Activated naive CD4-positive, alpha-beta T cell treated with anti-CD3 and anti-CD28 coated beads for 36 hours (primary cell): ENCODE measurements at regions not wholly inside any gene's neighbourhood (a gene's known extent, or its start where the extent isn't known, plus 50 kb on each side); places are given as distances from the start of the nearest gene placed in this dataset.
"Not testable (repeated sequence)": the region's sequence is repeated elsewhere in the genome, so short reads cannot be mapped to it uniquely, and the experiment has no call there.

Source experiments
- CTCF ChIA-PET: fragments of 350-600 bp; sonication (Branson Sonifier 250); formaldehyde crosslinking; loops from one replicate; lab custom pipeline; 2021; ENCODE audit warnings: antibody characterized with exemption; lab: Charles Lee
- DNase-seq: peaks from one replicate; pipeline ENCODE4 v3.0.0-alpha.2; 2020
- H3K27ac Mint-ChIP-seq: one replicate; pipeline ENCODE4 v1.8.0; 2021; ENCODE audit warnings: mild to moderate bottlenecking, mixed read lengths
- H3K27me3 Mint-ChIP-seq: one replicate; pipeline ENCODE4 v1.8.0; 2021; ENCODE audit warnings: low read depth, mixed read lengths
- H3K36me3 Mint-ChIP-seq: one replicate; pipeline ENCODE4 v1.8.0; 2021; ENCODE audit warnings: low read depth, mixed read lengths
- H3K4me1 Mint-ChIP-seq: one replicate; pipeline ENCODE4 v1.8.0; 2021; ENCODE audit warnings: low read depth, mixed read lengths
- H3K4me3 Mint-ChIP-seq: one replicate; pipeline ENCODE4 v1.8.0; 2021; ENCODE audit warnings: mild to moderate bottlenecking, moderate library complexity, mixed read lengths
- H3K9me3 Mint-ChIP-seq: one replicate; pipeline ENCODE4 v1.8.0; 2021; ENCODE audit warnings: mixed read lengths
- intact Hi-C: fragments of 100-400 bp; cut with micrococcal nuclease; formaldehyde crosslinking; loops from one replicate; pipeline ENCODE4 v1.15.1; 2023

GRCh38 chr4:52511825-52512224 is 147.3 kb downstream of the USP46 start:
- Mint-ChIP-seq H3K4me1 (no peaks in the 10 kb centered on the region), H3K4me3 (no peak overlapping the region), H3K36me3 (no peaks in the 10 kb centered on the region), H3K27me3 (peaks cover 20% of the 10 kb centered on the region), H3K9me3 (peaks cover 7% of the 10 kb centered on the region), H3K27ac (no peak overlapping the region)
- CTCF ChIA-PET = no interaction called here
- intact Hi-C loops = no loop called here
- no peak for DNase-seq

DNA sequence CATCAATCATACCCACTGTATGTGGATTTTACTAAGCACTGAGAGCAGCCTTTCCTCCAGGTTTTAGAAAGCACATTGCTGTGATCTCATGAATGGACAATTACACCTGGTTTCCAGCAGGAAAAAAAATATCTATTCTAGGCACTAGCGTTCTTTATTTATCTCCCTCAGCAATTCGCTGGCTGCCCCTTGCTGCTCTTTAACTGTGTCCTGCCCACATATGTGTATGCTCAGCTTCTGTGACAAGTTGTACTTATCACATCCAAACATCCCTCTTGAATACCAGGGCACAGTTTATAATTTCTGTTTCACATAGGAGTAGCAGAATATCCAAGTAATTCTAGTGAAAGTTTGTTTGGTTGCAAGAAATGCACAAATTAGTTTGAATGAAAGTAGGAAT is 146.8 kb downstream of the USP46 start:
- intact Hi-C loops = no loop called here
- Mint-ChIP-seq H3K27ac (no peak overlapping the region), H3K9me3 (peaks cover 7% of the 10 kb centered on the region), H3K36me3 (no peaks in the 10 kb centered on the region), H3K27me3 (peaks cover 16% of the 10 kb centered on the region), H3K4me1 (no peaks in the 10 kb centered on the region), H3K4me3 (no peak overlapping the region)
- CTCF ChIA-PET = no interaction called here
- DNase-seq = no peak

GRCh38 chr4:52522093-52522492 is 137.0 kb downstream of the USP46 start:
- H3K36me3 Mint-ChIP-seq, H3K9me3 Mint-ChIP-seq, DNase-seq, CTCF ChIA-PET, intact Hi-C loops, H3K27ac Mint-ChIP-seq, H3K4me3 Mint-ChIP-seq, H3K4me1 Mint-ChIP-seq: not testable (repeated sequence)
- H3K27me3 Mint-ChIP-seq = peaks cover 20% of the 10 kb centered on the region

DNA sequence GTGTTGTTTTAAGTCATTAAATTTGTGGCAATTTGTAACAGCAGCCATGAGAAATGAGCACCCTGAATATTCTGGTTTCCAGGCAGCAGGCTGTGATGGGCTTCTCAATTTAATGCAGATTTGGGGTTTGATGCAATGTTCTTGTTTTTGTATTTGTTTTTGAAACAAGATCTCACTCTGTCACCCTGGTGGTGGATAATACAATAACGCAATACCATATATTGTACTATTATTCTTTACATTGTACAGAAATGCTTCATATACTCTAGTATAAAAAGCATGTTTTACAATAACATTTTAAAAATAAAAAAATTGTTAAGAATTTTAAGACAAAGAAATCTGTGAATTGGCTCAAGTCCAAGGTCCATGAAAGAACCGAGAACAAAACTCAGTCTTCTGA is 129.1 kb downstream of the USP46 start:
- Mint-ChIP-seq H3K9me3 (peaks cover 6% of the 10 kb centered on the region), H3K36me3 (no peaks in the 10 kb centered on the region), H3K27me3 (peaks cover 9% of the 10 kb centered on the region), H3K4me3 (no peak overlapping the region), H3K27ac (no peak overlapping the region), H3K4me1 (no peaks in the 10 kb centered on the region)
- intact Hi-C loops = no loop called here
- CTCF ChIA-PET = no interaction called here
- DNase-seq = no peak

DNA sequence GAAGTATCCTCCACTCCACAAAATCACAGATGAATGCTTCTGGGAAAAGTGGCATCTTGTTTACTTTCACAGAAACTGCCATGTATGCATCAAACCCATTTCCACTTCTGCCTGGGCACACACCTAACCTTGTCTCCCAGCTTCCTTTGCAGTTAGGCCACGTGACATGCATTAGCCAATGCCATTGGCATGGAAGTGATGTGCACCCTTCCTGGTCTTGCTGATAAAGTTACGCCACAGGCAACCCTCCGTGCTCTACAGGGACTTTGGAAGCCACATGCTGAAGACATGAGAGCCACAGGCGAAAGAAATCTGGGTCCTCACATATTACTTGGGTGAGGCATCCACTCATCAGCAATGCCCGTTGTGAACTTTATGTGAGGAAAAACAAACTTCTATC is 123.3 kb downstream of the USP46 start:
- Mint-ChIP-seq H3K9me3 (peaks cover 1% of the 10 kb centered on the region), H3K36me3 (no peaks in the 10 kb centered on the region), H3K4me1 (no peaks in the 10 kb centered on the region), H3K27me3 (peaks cover 6% of the 10 kb centered on the region), H3K27ac (no peak overlapping the region), H3K4me3 (no peak overlapping the region)
- no peak for DNase-seq
- CTCF ChIA-PET = no interaction called here
- intact Hi-C loops = no loop called here
